ENCODE measurements at regions not wholly inside any gene's neighbourhood (a gene's known extent, or its start where the extent isn't known, plus 50 kb on each side); places are given as distances from the start of the nearest gene placed in this dataset.

DNA sequence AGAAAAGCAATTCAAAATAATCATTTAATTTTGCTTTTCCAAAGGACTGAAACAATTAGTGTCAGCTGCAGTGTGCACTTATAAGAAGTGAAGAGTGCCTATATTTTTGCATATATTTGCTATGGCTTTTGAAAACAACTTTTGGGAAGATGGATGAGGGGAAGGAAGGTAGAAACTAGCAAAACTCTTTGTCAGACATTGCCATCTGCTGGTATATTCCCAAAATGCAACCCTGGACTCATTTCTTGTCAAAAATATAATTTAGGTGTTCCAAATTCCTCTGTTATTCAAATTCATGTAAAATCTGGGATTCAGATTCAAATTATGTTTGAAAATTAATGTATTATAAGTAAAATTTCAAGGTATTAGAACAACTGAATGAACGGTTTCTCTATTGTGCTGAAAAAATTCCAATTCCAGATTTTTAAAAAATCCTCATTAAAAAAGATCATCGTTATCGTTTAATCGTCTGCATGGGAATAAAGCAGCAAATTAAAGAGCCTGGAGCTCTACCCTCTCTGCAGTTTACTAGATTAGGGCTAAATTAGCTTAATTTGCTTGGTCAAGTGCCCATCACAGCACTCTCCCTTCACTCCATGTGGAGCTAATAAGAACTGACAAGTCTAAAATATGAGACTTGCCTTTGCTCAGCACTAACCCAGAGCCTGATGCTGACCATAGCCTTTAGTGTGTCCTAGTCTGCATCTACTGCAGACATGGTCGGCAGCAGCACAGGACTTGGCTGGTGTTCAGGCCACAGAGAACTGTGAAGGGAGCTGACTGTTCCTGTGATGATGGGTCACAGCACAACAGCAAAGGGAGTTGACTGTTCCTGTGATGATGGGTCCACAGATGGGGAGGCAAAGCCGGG, 67.9 kb upstream of the MITF start:
- TF ChIP-seq NFRKB (IDR thresholded peaks at IDR 0.05) = no peak
- no peak for TF ChIP-seq SUZ12 (IDR thresholded peaks at IDR 0.05)
- no peak for TF ChIP-seq BHLHE40 (IDR thresholded peaks at IDR 0.05; ENCODE audit: borderline replicate concordance)
- no peak for TF ChIP-seq FOXM1 (IDR thresholded peaks at IDR 0.05; ENCODE audit: borderline replicate concordance)
- TF ChIP-seq ZNF384 (IDR thresholded peaks at IDR 0.05) = no peak; the same call in 1 of the 2 replicates
- no peak for TF ChIP-seq SP1 (IDR thresholded peaks at IDR 0.05)
- TF ChIP-seq FOXA1 (IDR thresholded peaks at IDR 0.05) = no peak
- no peak for TF ChIP-seq HDGF (IDR thresholded peaks at IDR 0.05; ENCODE audit: borderline replicate concordance)
- no peak for TF ChIP-seq LEF1 (IDR thresholded peaks at IDR 0.05; ENCODE audit: borderline replicate concordance)
